Trophoblast cell (in vitro differentiated cells and primary cell): ENCODE measurements at regions not wholly inside any gene's neighbourhood (a gene's known extent, or its start where the extent isn't known, plus 50 kb on each side); places are given as distances from the start of the nearest gene placed in this dataset.

Experiments used
- DNase-seq, 2 donors: peaks; one replicate each; pipeline ENCODE4 v3.0.0-alpha.2; 2016
- H2AFZ ChIP-seq: 2 replicates; pipeline ENCODE4 v1.6.1; 2013; ENCODE audit warnings: low read length, moderate library complexity, mild to moderate bottlenecking; ENCODE audit not compliant: insufficient read depth, poor library complexity
- H2AK5ac ChIP-seq: 2 replicates; pipeline ENCODE4 v1.6.1; 2013; ENCODE audit warnings: mild to moderate bottlenecking, low read length
- H2BK120ac ChIP-seq: 2 replicates; pipeline ENCODE4 v1.6.1; 2013; ENCODE audit warnings: low read length, mild to moderate bottlenecking, moderate library complexity; ENCODE audit not compliant: insufficient read depth, poor library complexity
- H2BK12ac ChIP-seq: 2 replicates; pipeline ENCODE4 v1.6.1; 2013; ENCODE audit warnings: mild to moderate bottlenecking, low read length, moderate library complexity
- H2BK5ac ChIP-seq: 2 replicates; pipeline ENCODE4 v1.6.1; 2013; ENCODE audit warnings: low read length, low read depth, moderate library complexity, mild to moderate bottlenecking; ENCODE audit not compliant: poor library complexity
- H3K14ac ChIP-seq: 2 replicates; pipeline ENCODE4 v1.6.1; 2013; ENCODE audit warnings: mild to moderate bottlenecking, low read length
- H3K18ac ChIP-seq: 2 replicates; pipeline ENCODE4 v1.6.1; 2013; ENCODE audit warnings: mild to moderate bottlenecking, low read length
- H3K23ac ChIP-seq: 2 replicates; pipeline ENCODE4 v1.6.1; 2013; ENCODE audit warnings: low read length
- H3K27ac ChIP-seq: 2 replicates; pipeline ENCODE4 v1.5.1; 2013; ENCODE audit warnings: low read depth, mild to moderate bottlenecking, inconsistent platforms, low read length, moderate library complexity
- H3K27me3 ChIP-seq: 2 replicates; pipeline ENCODE4 v1.6.1; 2013; ENCODE audit warnings: inconsistent platforms, mild to moderate bottlenecking, low read length, moderate library complexity; ENCODE audit not compliant: insufficient read depth
- H3K36me3 ChIP-seq, 2 experiments: 1 replicate in 1 of 2; 2 replicates in 1 of 2; pipeline ENCODE4 v1.6.1; 2013; ENCODE audit warnings: low read length in 2 of 2, mild to moderate bottlenecking in 2 of 2, moderate library complexity in 1 of 2; ENCODE audit not compliant: insufficient read depth in 2 of 2, control insufficient read depth in 1 of 2
- H3K4ac ChIP-seq: 2 replicates; pipeline ENCODE4 v1.6.1; 2013; ENCODE audit warnings: low read depth, mild to moderate bottlenecking, low read length, moderate library complexity
- H3K4me1 ChIP-seq, 2 experiments: 1 replicate in 1 of 2; 2 replicates in 1 of 2; pipeline ENCODE4 v1.6.1; 2013; ENCODE audit warnings: low read length in 2 of 2, mild to moderate bottlenecking in 2 of 2, moderate library complexity in 1 of 2; ENCODE audit not compliant: insufficient read depth in 2 of 2, control insufficient read depth in 1 of 2
- H3K4me2 ChIP-seq: 2 replicates; pipeline ENCODE4 v1.6.1; 2013; ENCODE audit warnings: inconsistent platforms, mild to moderate bottlenecking, low read length, moderate library complexity
- H3K4me3 ChIP-seq: 2 replicates; pipeline ENCODE4 v1.5.1; 2013; ENCODE audit warnings: mild to moderate bottlenecking, low read depth, low read length, inconsistent platforms
- H3K79me1 ChIP-seq: one replicate; pipeline ENCODE4 v1.6.1; 2013; ENCODE audit warnings: low read length
- H3K79me2 ChIP-seq: 2 replicates; pipeline ENCODE4 v1.6.1; 2013; ENCODE audit warnings: low read length, mild to moderate bottlenecking; ENCODE audit not compliant: control insufficient read depth, insufficient read depth, poor library complexity
- H3K9ac ChIP-seq: 2 replicates; pipeline ENCODE4 v1.6.1; 2013; ENCODE audit warnings: mild to moderate bottlenecking, low read length
- H3K9me3 ChIP-seq: 2 replicates; pipeline ENCODE4 v1.6.1; 2013; ENCODE audit warnings: low read depth, mild to moderate bottlenecking, control low read depth, inconsistent platforms, low read length; ENCODE audit not compliant: insufficient read depth
- H4K12ac ChIP-seq: 2 replicates; pipeline ENCODE4 v1.6.1; 2013; ENCODE audit warnings: low read depth, mild to moderate bottlenecking, low read length, moderate library complexity
- H4K8ac ChIP-seq: 2 replicates; pipeline ENCODE4 v1.6.1; 2013; ENCODE audit warnings: low read depth, mild to moderate bottlenecking, low read length, moderate library complexity
- H4K91ac ChIP-seq: one replicate; pipeline ENCODE4 v1.6.1; 2013; ENCODE audit warnings: low read depth, mild to moderate bottlenecking, low read length, moderate library complexity
- WGBS: extraction: QIAGEN DNeasy Blood & Tissue Kit; methylation state at CpG from one replicate; pipeline ENCODE4 v1.1.7; 2013; ENCODE audit warnings: missing lambda C conversion rate; ENCODE audit not compliant: insufficient read length, insufficient coverage; ENCODE audit errors: extremely low coverage; 5-methylcytosine and 5-hydroxymethylcytosine counted together

DNA sequence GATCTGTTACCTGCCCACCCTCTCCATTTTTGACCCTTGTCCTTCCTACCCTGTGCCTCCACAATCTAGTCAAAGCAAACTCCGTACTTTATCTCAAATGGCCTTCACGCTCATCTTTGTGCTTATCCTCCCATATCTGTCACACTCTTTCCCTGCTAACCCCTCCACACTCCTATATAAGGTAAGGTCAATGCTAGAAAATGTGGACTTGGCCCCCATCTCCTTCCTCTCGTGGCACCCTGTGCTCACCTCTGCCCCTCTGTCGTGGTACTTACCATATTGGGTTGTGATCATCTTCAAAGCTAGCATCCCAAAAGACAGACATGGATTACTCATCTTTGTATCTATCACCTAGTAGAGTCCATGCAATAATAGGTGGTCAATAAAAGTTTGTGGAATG is 127.6 kb upstream of the FOXQ1 start:
- no peak overlapping the region for H3K14ac ChIP-seq
- H3K4ac ChIP-seq, result no peak overlapping the region
- H3K36me3 ChIP-seq, result no peaks in the 10 kb centered on the region
- no peak overlapping the region for H2BK12ac ChIP-seq
- no peaks in the 10 kb centered on the region for H3K79me1 ChIP-seq
- H3K18ac ChIP-seq, result no peak overlapping the region
- H2BK120ac ChIP-seq, result no peak overlapping the region
- no peak overlapping the region for H4K8ac ChIP-seq
- no peak overlapping the region for H3K4me2 ChIP-seq
- no peak overlapping the region for H4K12ac ChIP-seq
- H3K9me3 ChIP-seq, result peaks cover 2% of the 10 kb centered on the region
- no peak overlapping the region for H2AFZ ChIP-seq
- no CpG with 5 or more reads among the region's 4 CpGs for WGBS
- H3K23ac ChIP-seq, result no peak overlapping the region
- no peaks in the 10 kb centered on the region for H3K79me2 ChIP-seq
- DNase-seq, result no peak
- H2BK5ac ChIP-seq, result no peak overlapping the region
- H3K27ac ChIP-seq, result no peak overlapping the region
- no peak overlapping the region for H3K9ac ChIP-seq
- H2AK5ac ChIP-seq, result no peak overlapping the region
- H4K91ac ChIP-seq, result no peak overlapping the region
- H3K27me3 ChIP-seq, result no peaks in the 10 kb centered on the region
- H3K4me3 ChIP-seq, result no peak overlapping the region
- H3K4me1 ChIP-seq, result no peaks in the 10 kb centered on the region

GRCh38 chr6:1182722-1183521 is 129.0 kb upstream of the FOXQ1 start:
- Histone ChIP-seq H2BK5ac (no peak overlapping the region), H3K27me3 (no peaks in the 10 kb centered on the region), H3K4me3 (no peak overlapping the region), H3K9me3 (no peaks in the 10 kb centered on the region), H3K79me1 (no peaks in the 10 kb centered on the region), H3K36me3 (no peaks in the 10 kb centered on the region), H3K18ac (no peak overlapping the region), H4K8ac (no peak overlapping the region), H3K79me2 (no peaks in the 10 kb centered on the region), H3K9ac (no peak overlapping the region), H2BK120ac (no peak overlapping the region), H4K12ac (no peak overlapping the region), H3K4me2 (no peak overlapping the region), H3K4ac (no peak overlapping the region), H4K91ac (no peak overlapping the region), H3K23ac (no peak overlapping the region), H2BK12ac (no peak overlapping the region), H3K27ac (no peak overlapping the region), H2AFZ (no peak overlapping the region), H2AK5ac (no peak overlapping the region), H3K4me1 (no peaks in the 10 kb centered on the region), H3K14ac (no peak overlapping the region)
- DNase-seq, result no peak
- no CpG with 5 or more reads among the region's 13 CpGs for WGBS

DNA sequence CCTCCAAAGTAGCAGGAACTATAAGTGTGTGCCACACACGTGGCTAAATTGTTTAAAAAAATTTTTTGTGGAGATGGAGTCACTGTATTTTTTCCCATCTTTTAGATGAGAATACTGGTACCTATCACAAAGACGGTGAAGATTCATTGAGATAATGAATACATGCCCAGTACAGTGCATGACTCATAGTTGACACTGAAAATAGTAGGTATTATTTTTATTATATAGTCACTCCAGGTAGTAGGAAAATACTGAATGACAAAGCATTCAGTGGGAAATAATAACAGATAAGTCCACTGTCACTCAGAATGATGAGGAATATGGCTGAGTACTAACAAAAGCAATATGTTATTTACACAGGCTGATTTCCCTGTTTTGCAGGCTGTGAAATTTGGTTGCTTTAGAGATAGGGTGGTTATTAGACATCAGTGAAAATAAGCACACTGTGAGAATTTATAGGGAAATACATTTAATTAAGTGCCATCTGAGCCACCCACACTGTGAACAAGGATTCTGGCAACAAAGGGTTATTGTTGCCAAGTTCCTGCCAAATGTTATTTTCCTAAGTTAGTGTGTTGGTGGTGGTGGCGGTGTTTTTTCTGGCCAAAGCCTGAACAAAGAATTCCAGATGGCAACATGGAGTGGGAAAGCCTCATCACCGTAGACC is 129.8 kb upstream of the FOXQ1 start:
- no peak overlapping the region for H2BK5ac ChIP-seq
- no peak overlapping the region for H4K8ac ChIP-seq
- H2AFZ ChIP-seq, result no peak overlapping the region
- no peaks in the 10 kb centered on the region for H3K79me2 ChIP-seq
- H3K4ac ChIP-seq, result no peak overlapping the region
- H3K27me3 ChIP-seq, result no peaks in the 10 kb centered on the region
- H4K12ac ChIP-seq, result no peak overlapping the region
- no peaks in the 10 kb centered on the region for H3K79me1 ChIP-seq
- no peak overlapping the region for H2BK120ac ChIP-seq
- H3K36me3 ChIP-seq, result no peaks in the 10 kb centered on the region
- WGBS, result no CpG with 5 or more reads among the region's 4 CpGs
- no peak for DNase-seq
- H3K27ac ChIP-seq, result no peak overlapping the region
- no peak overlapping the region for H3K4me2 ChIP-seq
- no peak overlapping the region for H3K14ac ChIP-seq
- no peak overlapping the region for H2BK12ac ChIP-seq
- no peak overlapping the region for H3K23ac ChIP-seq
- no peak overlapping the region for H3K4me3 ChIP-seq
- H4K91ac ChIP-seq, result no peak overlapping the region
- no peak overlapping the region for H3K9ac ChIP-seq
- H3K9me3 ChIP-seq, result no peaks in the 10 kb centered on the region
- H2AK5ac ChIP-seq, result no peak overlapping the region
- H3K18ac ChIP-seq, result no peak overlapping the region
- H3K4me1 ChIP-seq, result no peaks in the 10 kb centered on the region

- no peak overlapping the region for H3K4ac ChIP-seq
- WGBS, result no CpG with 5 or more reads among the region's 16 CpGs
These were observed 132.1 kb upstream of the FOXQ1 start for GRCh38 chr6:1179571-1180459.

More at GRCh38 chr6:1179571-1180459, 132.1 kb upstream of the FOXQ1 start:
- Histone ChIP-seq H3K4me1 (no peaks in the 10 kb centered on the region), H4K8ac (no peak overlapping the region), H3K9ac (no peak overlapping the region), H3K23ac (no peak overlapping the region), H2BK12ac (no peak overlapping the region), H4K91ac (no peak overlapping the region), H3K14ac (no peak overlapping the region), H2BK120ac (no peak overlapping the region), H3K79me1 (no peaks in the 10 kb centered on the region), H2BK5ac (no peak overlapping the region), H3K9me3 (no peaks in the 10 kb centered on the region), H3K79me2 (no peaks in the 10 kb centered on the region), H3K27ac (no peak overlapping the region), H4K12ac (no peak overlapping the region), H2AK5ac (no peak overlapping the region), H2AFZ (no peak overlapping the region), H3K27me3 (no peaks in the 10 kb centered on the region), H3K18ac (no peak overlapping the region), H3K36me3 (no peaks in the 10 kb centered on the region), H3K4me2 (no peak overlapping the region), H3K4me3 (no peak overlapping the region)
- no peak for DNase-seq
